CD8-positive, alpha-beta memory T cell (primary cell): ENCODE measurements at regions not wholly inside any gene's neighbourhood (a gene's known extent, or its start where the extent isn't known, plus 50 kb on each side); places are given as distances from the start of the nearest gene placed in this dataset.
"Not testable (repeated sequence)": the region's sequence is repeated elsewhere in the genome, so short reads cannot be mapped to it uniquely, and the experiment has no call there.

Source experiments
- CTCF ChIA-PET: fragments of 350-600 bp; sonication (Branson Sonifier 250); formaldehyde crosslinking; loops from one replicate; lab custom pipeline; 2021; ENCODE audit warnings: antibody characterized with exemption; lab: Charles Lee
- POLR2A ChIA-PET: fragments of 350-600 bp; sonication (Branson Sonifier 250); formaldehyde crosslinking; loops from one replicate; lab custom pipeline; 2021; ENCODE audit warnings: antibody characterized with exemption; lab: Charles Lee
- DNase-seq, 5 donors: peaks; one replicate each; pipeline versions ENCODE4 v3.0.0 to v3.0.0-alpha.2; 2020 to 2022; ENCODE audit warnings: mixed read lengths in 1 of 5
- H3K27ac ChIP-seq: one replicate; pipeline ENCODE4 v1.7.0; 2013; ENCODE audit warnings: low read depth, mild to moderate bottlenecking, low read length, moderate library complexity
- H3K27me3 ChIP-seq: 2 replicates; pipeline ENCODE4 v1.7.0; 2013; ENCODE audit warnings: low read length, mild to moderate bottlenecking; ENCODE audit not compliant: insufficient read depth, poor library complexity, severe bottlenecking
- H3K36me3 ChIP-seq: 2 replicates; pipeline ENCODE4 v1.7.0; 2013; ENCODE audit warnings: mild to moderate bottlenecking, low read length, moderate library complexity; ENCODE audit not compliant: insufficient read depth
- H3K4me1 ChIP-seq: 2 replicates; pipeline ENCODE4 v1.7.0; 2013; ENCODE audit warnings: mild to moderate bottlenecking, low read length, moderate library complexity; ENCODE audit not compliant: insufficient read depth
- H3K4me3 ChIP-seq: 2 replicates; pipeline ENCODE4 v1.7.0; 2013; ENCODE audit warnings: mild to moderate bottlenecking, low read length
- H3K9me3 ChIP-seq: 2 replicates; pipeline ENCODE4 v1.7.0; 2013; ENCODE audit warnings: mild to moderate bottlenecking, low read length
- H3K27ac Mint-ChIP-seq, 8 donors: one replicate each; pipeline ENCODE4 v1.8.0; 2020 to 2021; ENCODE audit warnings: mixed read lengths in 8 of 8, mild to moderate bottlenecking in 6 of 8, inconsistent platforms in 3 of 8, moderate library complexity in 3 of 8
- H3K27me3 Mint-ChIP-seq, 2 donors: one replicate each; pipeline ENCODE4 v1.8.0; 2020 to 2021; ENCODE audit warnings: mixed read lengths in 2 of 2, mild to moderate bottlenecking in 1 of 2, moderate library complexity in 1 of 2
- H3K36me3 Mint-ChIP-seq, 3 donors: one replicate each; pipeline ENCODE4 v1.8.0; 2020 to 2021; ENCODE audit warnings: mixed read lengths in 3 of 3, inconsistent platforms in 1 of 3, mild to moderate bottlenecking in 1 of 3
- H3K4me1 Mint-ChIP-seq, 3 donors: one replicate each; pipeline ENCODE4 v1.8.0; 2020 to 2021; ENCODE audit warnings: mixed read lengths in 3 of 3, inconsistent platforms in 1 of 3, mild to moderate bottlenecking in 1 of 3
- H3K4me3 Mint-ChIP-seq, 7 donors: one replicate each; pipeline ENCODE4 v1.8.0; 2020 to 2021; ENCODE audit warnings: mixed read lengths in 7 of 7, mild to moderate bottlenecking in 6 of 7, moderate library complexity in 4 of 7, inconsistent platforms in 2 of 7
- H3K9me3 Mint-ChIP-seq, 5 donors: one replicate each; pipeline ENCODE4 v1.8.0; 2020 to 2022; ENCODE audit warnings: mixed read lengths in 5 of 5, mild to moderate bottlenecking in 3 of 5, moderate library complexity in 2 of 5, inconsistent platforms in 1 of 5

GRCh38 chr13:33671560-33671959 is 146.4 kb upstream of the RFC3 start:
- H3K27me3 ChIP-seq, result no peaks in the 10 kb centered on the region
- ChIA-PET POLR2A (no interaction called here), CTCF (no interaction called here)
- no peaks in the 10 kb centered on the region for H3K9me3 ChIP-seq
- H3K27me3 Mint-ChIP-seq, result no peaks in the 10 kb centered on the region
- DNase-seq, result no peak
- no peaks in the 10 kb centered on the region for H3K36me3 Mint-ChIP-seq
- H3K27ac ChIP-seq, result no peak overlapping the region
- H3K4me3 Mint-ChIP-seq, result no peak overlapping the region
- no peaks in the 10 kb centered on the region for H3K4me1 ChIP-seq
- no peak overlapping the region for H3K4me3 ChIP-seq
- no peak overlapping the region for H3K27ac Mint-ChIP-seq
- H3K4me1 Mint-ChIP-seq, result peaks cover 11 to 20% (median 14%) of the 10 kb centered on the region in 3 donors
- peaks cover 0 to 2% (median 0%) of the 10 kb centered on the region in 5 donors for H3K9me3 Mint-ChIP-seq
- H3K36me3 ChIP-seq, result no peaks in the 10 kb centered on the region

GRCh38 chr13:33672022-33672421 is 145.9 kb upstream of the RFC3 start:
- H3K9me3 Mint-ChIP-seq, H3K4me3 Mint-ChIP-seq, H3K4me1 ChIP-seq, H3K27ac Mint-ChIP-seq, POLR2A ChIA-PET, H3K4me3 ChIP-seq, H3K27ac ChIP-seq, H3K27me3 ChIP-seq, H3K36me3 ChIP-seq, H3K36me3 Mint-ChIP-seq, CTCF ChIA-PET, H3K27me3 Mint-ChIP-seq, H3K9me3 ChIP-seq, DNase-seq: not testable (repeated sequence)
- H3K4me1 Mint-ChIP-seq, result peaks cover 10 to 23% (median 11%) of the 10 kb centered on the region in 3 donors

- Mint-ChIP-seq H3K9me3 (no peaks in the 10 kb centered on the region), H3K4me1 (peaks cover 13 to 34% (median 16%) of the 10 kb centered on the region in 3 donors), H3K27me3 (no peaks in the 10 kb centered on the region), H3K27ac (peak overlapping the region in 2 of 8 donors; percentile 24 to 38), H3K4me3 (peak overlapping the region in 5 of 7 donors; percentile 11 to 66 (median 24)), H3K36me3 (peaks cover 0 to 5% (median 0%) of the 10 kb centered on the region in 3 donors)
- POLR2A ChIA-PET, result no interaction called here
- H3K9me3 ChIP-seq, result no peaks in the 10 kb centered on the region
- DNase-seq, result no peak
- no peak overlapping the region for H3K4me3 ChIP-seq
- peaks cover 11% of the 10 kb centered on the region for H3K4me1 ChIP-seq
- H3K36me3 ChIP-seq, result no peaks in the 10 kb centered on the region
- no peak overlapping the region for H3K27ac ChIP-seq
- CTCF ChIA-PET, result no interaction called here
- no peaks in the 10 kb centered on the region for H3K27me3 ChIP-seq
Measured at GRCh38 chr13:33676045-33676989, 141.6 kb upstream of the RFC3 start.

- H3K27me3 Mint-ChIP-seq, result no peaks in the 10 kb centered on the region
- Histone ChIP-seq H3K36me3 (no peaks in the 10 kb centered on the region), H3K4me3 (no peak overlapping the region), H3K27me3 (no peaks in the 10 kb centered on the region), H3K4me1 (peaks cover 11% of the 10 kb centered on the region), H3K27ac (no peak overlapping the region), H3K9me3 (no peaks in the 10 kb centered on the region)
- no peak for DNase-seq
- H3K9me3 Mint-ChIP-seq, result no peaks in the 10 kb centered on the region
- peaks cover 0 to 8% (median 0%) of the 10 kb centered on the region in 3 donors for H3K36me3 Mint-ChIP-seq
- CTCF ChIA-PET, result no interaction called here
- peak overlapping the region in 1 of 7 donors; percentile 8 for H3K4me3 Mint-ChIP-seq
- H3K27ac Mint-ChIP-seq, result no peak overlapping the region
- POLR2A ChIA-PET, result no interaction called here
- peaks cover 13 to 34% (median 16%) of the 10 kb centered on the region in 3 donors for H3K4me1 Mint-ChIP-seq
Measured at GRCh38 chr13:33677215-33677614, 140.7 kb upstream of the RFC3 start.

- CTCF ChIA-PET, result interaction anchor here (0.6 kb wide), 1 partner anchor 62 kb away, joined by 3 read pairs; no protein-coding TSS in a partner anchor
- Histone ChIP-seq H3K9me3 (no peaks in the 10 kb centered on the region), H3K4me3 (no peak overlapping the region), H3K4me1 (peaks cover 11% of the 10 kb centered on the region), H3K27me3 (no peaks in the 10 kb centered on the region), H3K36me3 (no peaks in the 10 kb centered on the region), H3K27ac (no peak overlapping the region)
- DNase-seq, result no peak
- Mint-ChIP-seq H3K27me3 (no peaks in the 10 kb centered on the region), H3K36me3 (peaks cover 0 to 8% (median 0%) of the 10 kb centered on the region in 3 donors), H3K9me3 (no peaks in the 10 kb centered on the region), H3K4me1 (peaks cover 13 to 34% (median 16%) of the 10 kb centered on the region in 3 donors), H3K4me3 (peak overlapping the region in 1 of 7 donors; percentile 78), H3K27ac (peak overlapping the region in 2 of 8 donors; percentile 16 to 61)
- POLR2A ChIA-PET, result no interaction called here
Measured at GRCh38 chr13:33678084-33678483, 139.9 kb upstream of the RFC3 start.

GRCh38 chr13:33678906-33679657 is 138.9 kb upstream of the RFC3 start:
- CTCF ChIA-PET, result no interaction called here
- Histone ChIP-seq H3K4me1 (peaks cover 11% of the 10 kb centered on the region), H3K27me3 (no peaks in the 10 kb centered on the region), H3K9me3 (no peaks in the 10 kb centered on the region), H3K27ac (peak overlapping the region; percentile 6), H3K4me3 (peak overlapping the region; percentile 4), H3K36me3 (no peaks in the 10 kb centered on the region)
- peak in 4 of 5 donors; percentile 26 to 78 (median 28) for DNase-seq
- Mint-ChIP-seq H3K4me1 (peaks cover 13 to 34% (median 16%) of the 10 kb centered on the region in 3 donors), H3K9me3 (no peaks in the 10 kb centered on the region), H3K27ac (peak overlapping the region; percentile 2 to 92 (median 82)), H3K27me3 (no peaks in the 10 kb centered on the region), H3K36me3 (peaks cover 0 to 8% (median 0%) of the 10 kb centered on the region in 3 donors), H3K4me3 (peak overlapping the region; percentile 64 to 86 (median 75))
- POLR2A ChIA-PET, result no interaction called here

GRCh38 chr13:33679658-33680012 is 138.3 kb upstream of the RFC3 start:
- H3K36me3 Mint-ChIP-seq, result peaks cover 0 to 8% (median 0%) of the 10 kb centered on the region in 3 donors
- H3K27ac Mint-ChIP-seq, result peak overlapping the region; percentile 2 to 92 (median 82)
- H3K4me1 ChIP-seq, result peaks cover 11% of the 10 kb centered on the region
- H3K27me3 ChIP-seq, result no peaks in the 10 kb centered on the region
- H3K27me3 Mint-ChIP-seq, result no peaks in the 10 kb centered on the region
- H3K4me3 Mint-ChIP-seq, result peak overlapping the region; percentile 64 to 86 (median 75)
- no peaks in the 10 kb centered on the region for H3K36me3 ChIP-seq
- POLR2A ChIA-PET, result no interaction called here
- peaks cover 13 to 34% (median 16%) of the 10 kb centered on the region in 3 donors for H3K4me1 Mint-ChIP-seq
- H3K4me3 ChIP-seq, result peak overlapping the region; percentile 4
- no peaks in the 10 kb centered on the region for H3K9me3 ChIP-seq
- H3K9me3 Mint-ChIP-seq, result no peaks in the 10 kb centered on the region
- no peak for DNase-seq
- H3K27ac ChIP-seq, result peak overlapping the region; percentile 6
- CTCF ChIA-PET, result no interaction called here
